ENCODE measurements at regions not wholly inside any gene's neighbourhood (a gene's known extent, or its start where the extent isn't known, plus 50 kb on each side); places are given as distances from the start of the nearest gene placed in this dataset.

DNA sequence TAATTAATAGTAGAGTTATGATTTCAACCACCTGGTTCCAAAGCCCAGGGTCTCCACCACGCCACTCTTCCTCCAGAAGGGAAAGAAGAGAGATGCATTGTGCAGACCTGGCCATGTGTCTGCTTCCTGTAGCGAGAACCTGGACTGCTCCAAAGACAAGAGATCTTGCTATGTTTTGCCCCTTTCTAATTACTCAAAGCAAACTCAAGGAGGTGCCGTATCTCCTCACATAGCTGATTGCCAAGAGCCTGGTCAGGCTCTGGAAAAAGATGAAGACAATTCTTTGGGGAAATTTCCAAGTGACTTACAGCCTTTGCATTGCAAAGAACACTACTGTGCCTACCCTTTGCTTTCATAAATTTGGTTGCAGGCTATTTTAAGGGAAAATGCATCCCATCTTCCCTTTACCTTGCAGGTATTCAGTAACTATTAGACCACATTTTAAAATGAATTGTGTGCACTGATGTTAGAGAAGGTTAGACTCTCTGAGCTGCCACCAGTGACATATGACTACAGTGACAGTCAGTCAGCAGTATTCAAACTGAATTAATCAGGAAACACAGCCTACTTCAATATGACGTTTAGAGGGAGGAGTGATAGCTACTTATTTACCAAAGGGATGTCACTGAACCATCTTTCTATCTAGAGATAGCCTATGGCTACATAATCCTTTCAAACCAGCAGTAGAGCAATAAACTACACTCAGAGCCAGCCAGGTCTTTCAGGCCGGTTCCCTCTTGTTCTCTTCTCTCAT is 842.1 kb upstream of the FANCL start:
- no peak for DNase-seq (ENCODE audit: low read depth in 3 of 3)

DNA sequence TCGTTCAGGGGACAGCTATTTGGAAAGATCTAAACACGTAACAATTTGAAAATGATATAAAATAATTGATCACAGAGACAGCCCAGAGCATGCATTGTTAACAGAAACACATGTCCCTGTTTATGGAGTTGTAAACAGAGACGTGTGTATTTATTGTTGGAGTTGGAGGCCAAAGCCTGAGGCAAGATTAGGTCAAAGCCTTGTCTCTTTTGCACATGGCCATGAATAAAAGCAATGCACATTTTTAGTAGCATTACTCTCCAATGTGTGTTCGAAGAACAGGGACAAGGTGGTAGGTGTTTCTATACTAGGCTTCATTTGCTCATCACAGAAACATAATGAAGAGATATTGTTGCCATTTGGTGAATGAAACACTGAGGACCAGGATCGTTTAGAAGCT is 841.5 kb upstream of the FANCL start:
- no peak for DNase-seq (ENCODE audit: low read depth in 3 of 3)

DNA sequence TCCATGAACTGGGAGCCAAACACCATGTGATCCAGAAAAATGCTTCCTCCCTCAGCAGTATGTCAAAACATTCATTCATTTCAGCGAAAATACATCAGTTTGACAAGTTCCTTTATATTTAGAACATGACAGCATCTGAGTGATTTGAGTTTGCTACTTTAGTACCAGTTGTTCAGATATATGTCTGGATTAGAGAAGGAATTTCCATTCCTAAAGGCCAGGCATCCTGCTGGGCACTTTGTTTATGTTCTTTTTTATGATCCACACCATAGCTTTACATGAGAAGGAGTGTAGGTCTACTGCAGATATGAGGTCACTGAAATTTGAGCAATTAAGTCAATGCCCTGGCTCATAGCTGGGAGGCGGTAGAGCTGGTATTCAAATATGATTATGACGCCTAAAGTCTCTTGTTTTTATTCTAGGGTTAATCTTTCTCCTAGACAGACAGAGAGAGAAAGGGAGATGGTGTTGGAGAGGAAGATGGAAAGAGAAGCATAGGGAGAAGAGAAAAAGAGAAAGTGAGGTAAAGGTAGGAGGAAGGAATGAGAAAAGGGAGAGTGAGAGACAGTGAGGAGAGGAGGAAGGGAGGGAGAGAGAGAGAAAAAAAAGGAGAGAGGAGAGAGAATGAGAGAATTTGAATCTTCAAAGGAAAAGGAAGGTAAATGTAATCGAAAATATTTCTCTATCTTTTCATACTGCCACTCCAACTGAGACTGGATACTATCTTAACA is 839.5 kb upstream of the FANCL start:
- no peak for DNase-seq (ENCODE audit: low read depth in 3 of 3)

DNA sequence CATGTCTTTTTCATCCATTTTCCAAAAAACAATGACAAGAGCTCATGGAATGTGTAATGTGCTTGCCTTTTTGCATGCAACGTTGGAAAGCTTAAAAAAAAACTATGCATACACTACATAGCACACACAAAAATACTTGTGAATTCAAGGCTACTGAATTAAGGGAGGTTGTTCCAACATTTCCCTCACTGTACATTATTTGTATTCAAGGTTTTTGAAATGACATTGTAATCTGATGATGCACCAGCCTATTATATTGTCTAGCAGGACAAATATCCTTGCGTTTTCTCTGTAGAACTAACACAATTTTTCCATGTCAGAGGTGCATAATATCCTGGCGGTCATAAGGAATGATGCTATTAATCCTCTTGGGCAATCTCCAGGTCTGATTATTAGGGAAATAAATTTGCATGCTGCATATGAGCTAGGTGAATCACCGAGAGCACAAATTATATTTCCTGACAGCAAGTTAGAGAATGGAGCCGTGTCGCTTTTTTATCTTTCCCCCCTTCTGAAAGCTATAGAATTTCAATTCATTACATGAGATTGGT is 836.9 kb upstream of the FANCL start:
- no peak for DNase-seq (ENCODE audit: low read depth in 3 of 3)

DNA sequence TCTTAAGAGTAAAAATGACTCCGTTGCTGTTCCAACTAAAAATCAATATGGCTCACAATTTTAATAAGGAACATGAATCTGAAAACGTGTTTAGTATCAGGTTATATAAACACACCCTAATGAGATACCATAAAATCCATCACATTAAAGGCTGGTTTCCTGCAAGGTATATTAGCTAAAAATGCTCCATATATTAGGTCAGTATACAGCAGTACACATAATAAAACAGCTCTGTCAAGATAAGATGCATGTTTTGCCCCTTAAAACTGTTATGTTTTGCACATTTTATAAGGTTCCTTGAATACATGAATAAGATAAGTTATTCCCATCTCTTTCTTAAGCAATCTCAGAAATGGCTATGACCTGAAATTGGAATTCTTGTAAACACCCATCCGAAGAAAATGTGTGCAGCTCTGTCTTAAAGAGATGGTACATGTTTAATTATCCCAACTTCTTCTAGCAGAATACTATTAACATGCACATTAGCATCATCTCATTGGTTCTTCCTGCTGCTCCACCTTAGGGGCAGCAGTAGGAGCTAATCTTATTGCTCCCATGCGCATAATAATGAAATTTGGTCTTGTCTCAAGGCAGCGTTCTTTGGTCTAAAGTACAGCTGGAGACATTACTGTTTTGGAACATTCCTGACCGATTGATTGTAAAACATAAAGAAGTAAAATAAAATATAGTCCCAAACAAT is 836.1 kb upstream of the FANCL start:
- DNase-seq (ENCODE audit: low read depth in 3 of 3), result no peak

DNA sequence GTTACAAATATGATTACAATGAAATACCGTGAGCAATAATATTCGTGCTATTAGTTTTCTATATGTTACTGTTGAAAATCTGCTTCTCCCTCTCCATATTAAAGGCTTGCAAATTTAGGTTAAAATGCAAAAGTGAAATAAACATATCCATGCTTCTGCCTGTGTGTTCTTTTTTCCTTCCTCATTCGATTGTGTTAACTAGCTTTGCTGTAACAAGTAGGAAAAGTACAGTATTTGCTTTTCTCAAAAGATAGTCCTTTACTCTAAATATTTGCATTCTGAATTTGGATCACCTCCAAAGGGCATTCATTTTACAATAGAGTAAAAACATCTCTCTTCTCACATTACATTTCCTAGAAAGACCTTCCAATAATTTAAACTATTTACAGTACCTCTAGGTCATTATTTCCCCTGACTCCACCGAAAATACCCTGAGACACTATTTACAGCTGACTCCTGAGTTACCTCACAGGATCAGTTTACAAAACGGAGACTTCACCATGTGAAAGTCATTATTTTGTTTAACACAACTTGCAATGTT is 835.0 kb upstream of the FANCL start:
- DNase-seq (ENCODE audit: low read depth in 3 of 3), result no peak

DNA sequence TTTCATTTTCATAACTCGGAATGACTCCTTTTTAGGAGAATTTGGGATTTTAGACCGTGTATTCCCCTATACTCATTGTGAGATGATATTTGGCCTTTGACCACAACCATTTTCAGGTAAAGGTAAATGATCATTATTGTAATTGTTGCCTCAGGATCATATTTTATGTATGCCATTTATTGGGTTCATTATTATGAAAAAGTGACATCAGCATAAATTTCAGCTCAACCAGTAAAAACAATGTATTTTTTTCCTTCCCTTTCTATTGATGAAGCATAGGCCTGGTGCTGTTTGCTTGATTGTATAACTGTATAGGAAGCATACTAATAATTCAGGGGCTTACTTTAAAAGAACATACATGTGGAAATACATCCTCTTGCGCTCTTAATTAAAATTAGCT is 832.9 kb upstream of the FANCL start:
- no peak for DNase-seq (ENCODE audit: low read depth in 3 of 3)

DNA sequence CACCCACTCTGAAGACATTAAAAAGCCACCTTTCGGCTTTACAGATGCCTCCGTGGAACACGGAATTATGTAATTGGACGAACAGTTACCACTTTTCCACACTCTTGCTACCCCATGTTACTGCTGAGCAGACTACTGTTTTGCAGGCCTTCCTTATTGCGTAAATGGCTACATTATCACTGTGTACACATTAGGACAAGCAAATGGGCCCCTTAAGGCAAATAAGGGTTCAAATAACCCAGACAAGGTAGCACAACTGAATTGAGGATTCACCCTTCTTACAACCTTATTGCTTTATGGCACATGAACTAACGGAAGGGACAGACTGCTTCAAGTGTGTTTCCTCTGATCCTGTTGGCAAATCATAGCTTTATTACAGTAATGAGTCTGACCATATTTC is 832.2 kb upstream of the FANCL start:
- DNase-seq (ENCODE audit: low read depth in 3 of 3), result no peak

DNA sequence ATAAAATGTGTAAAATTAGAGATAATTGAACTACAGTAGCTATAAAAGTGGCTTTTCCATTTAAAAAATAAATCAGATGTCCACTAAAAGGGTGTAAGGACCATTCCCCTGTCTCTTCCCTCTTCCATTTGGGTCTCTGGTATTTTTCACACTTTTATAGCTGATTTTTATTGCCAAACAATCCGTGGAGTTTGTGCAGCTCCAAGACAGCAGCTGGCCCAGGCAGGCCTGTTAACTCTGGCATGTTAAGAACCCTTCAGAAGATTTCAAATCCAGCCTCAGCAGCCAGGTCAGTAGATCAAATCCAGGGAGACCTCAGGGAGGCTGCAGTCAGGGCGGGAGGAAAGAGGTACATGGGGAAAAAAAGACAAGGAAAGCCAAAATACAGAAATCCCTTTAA is 827.1 kb upstream of the FANCL start:
- no peak for DNase-seq (ENCODE audit: low read depth in 3 of 3)

DNA sequence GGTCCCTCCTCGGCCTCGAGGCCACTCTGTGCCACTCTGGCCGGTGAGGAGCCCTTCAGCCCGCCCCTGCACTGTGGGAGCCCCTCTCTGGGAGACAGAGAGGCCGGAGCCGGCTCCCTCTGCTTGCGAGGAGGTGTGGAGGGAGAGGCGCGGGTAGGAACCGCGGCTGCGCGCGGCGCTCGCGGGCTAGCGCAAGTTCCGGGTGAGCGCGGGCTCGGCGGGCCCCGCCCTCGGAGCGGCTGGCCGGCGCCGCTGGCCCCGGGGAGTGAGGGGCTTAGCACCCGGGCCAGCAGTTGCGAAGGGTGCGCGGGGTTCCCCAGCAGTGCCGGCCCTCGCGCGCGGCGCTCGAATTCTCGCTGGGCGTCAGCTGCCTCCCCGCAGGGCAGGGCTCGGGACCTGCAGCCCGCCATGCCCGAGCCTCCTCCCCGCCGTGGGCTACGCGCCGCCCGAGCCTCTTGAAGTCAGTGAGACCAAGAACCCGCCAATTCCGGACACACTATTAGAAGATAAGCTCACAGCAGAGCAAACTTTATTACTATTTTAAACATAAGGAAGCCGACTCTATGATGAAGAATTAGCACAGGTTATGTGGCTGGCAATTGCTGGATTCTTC is 825.8 kb upstream of the FANCL start:
- no peak for DNase-seq (ENCODE audit: low read depth in 3 of 3)

DNA sequence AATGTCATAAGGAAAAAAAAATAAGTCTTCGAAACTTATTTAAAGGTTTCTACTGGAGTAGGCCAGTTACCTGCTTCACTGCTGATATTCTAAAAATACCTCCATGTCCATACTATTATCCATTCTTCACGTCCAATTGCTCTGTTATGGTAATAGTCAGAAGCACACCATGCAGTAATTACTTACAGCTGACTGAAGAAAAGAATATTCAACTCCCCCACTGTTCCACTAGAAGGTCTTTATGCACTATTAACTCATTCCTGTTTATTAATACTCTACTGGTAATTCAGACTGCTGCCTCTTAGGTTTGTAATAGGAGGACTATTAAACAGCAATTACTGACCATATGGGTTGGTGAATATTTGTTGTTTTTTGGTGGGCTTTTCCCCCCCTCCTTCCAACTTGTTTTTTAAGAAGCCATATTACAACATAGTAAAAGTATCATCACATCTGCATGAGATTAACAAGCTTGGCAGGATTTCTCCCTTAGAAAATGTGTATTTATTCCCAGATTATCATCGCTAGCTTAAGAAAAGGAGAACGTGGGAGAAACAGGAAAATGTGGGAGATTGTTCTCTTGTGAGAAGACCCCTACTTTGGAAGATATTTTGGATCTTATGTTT is 806.4 kb upstream of the FANCL start:
- no peak for DNase-seq (ENCODE audit: low read depth in 3 of 3)

DNA sequence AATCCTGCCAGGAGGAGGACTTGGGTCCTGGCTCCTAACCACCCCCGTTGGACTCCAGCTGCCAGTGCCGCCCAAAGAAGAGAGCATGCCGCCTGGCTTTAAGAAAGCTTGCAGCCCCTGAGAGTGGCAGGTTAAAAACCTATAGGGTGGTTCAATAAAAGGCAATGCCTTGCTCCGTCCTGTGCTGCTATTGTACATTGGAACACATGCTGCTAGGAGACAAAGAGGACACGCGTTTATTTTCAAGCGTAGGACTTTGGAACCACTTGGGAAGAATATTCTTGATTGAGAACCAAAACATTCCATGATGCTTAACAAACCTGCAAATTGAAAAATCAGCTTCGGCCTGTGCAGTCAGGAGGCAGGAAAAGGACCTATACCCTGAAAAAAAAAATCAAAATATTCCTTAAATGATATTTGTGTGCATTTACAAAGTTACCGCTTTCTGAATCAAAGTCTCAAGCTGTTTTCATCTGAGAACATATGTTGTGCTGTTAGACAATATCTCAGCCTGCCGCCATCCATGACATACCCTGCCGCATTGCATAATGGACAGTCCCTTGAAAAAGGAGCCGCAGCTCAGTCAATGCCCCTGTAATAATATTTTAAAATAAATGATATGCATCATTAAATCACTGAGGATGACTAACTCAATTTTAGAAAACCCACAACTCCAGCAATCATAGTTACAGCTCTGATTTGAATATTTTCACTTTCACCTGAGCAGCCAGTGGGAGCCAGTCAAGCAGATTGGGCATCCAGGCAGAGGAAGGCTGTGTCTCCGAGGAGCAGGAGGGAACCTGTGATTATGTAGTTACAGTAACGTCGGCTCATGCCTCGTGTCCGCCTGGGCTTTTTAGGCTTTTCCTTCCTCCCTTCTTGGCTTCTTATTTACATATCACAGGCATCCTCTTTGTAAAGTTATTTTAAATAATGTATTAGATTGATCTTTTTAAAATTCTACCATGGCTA is 805.6 kb upstream of the FANCL start:
- DNase-seq (ENCODE audit: low read depth in 3 of 3), result no peak

DNA sequence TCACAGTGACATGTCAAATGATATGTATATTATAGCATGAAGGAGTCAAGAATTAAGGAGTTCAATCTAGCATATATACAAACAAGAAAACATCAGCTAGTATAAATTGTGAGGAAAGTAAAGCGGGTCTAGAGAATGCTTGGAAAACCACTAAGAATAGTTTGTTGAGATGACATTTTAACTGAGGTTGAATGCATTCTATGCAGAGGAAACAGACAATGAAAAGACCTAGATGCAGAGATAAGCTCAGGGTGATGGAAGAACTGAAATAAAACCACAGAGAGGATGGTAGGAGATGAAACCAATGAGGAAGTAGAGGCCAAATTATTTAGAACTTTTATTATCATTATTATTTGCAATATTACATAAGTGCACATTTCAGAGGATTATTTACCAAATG is 803.6 kb upstream of the FANCL start:
- DNase-seq (ENCODE audit: low read depth in 3 of 3), result no peak

DNA sequence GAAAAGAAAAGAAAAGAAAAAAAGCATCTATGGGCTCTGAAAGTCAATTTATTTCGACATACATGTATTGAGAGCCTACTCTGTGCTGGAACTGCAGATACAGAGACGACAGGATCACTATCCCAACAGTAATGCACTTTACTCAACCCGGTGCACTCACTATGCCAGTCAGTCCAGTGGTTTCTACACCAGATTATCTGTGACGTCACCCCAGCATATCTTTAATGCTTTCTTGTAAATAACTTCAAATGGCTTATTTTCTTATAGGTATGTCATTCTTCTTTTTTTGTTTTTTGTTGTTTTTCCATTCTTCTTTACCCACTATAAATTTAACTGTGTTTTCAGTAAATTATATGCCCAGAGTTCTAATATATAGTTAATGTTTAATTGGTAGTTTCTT is 800.0 kb upstream of the FANCL start:
- no peak for DNase-seq (ENCODE audit: low read depth in 3 of 3)

DNA sequence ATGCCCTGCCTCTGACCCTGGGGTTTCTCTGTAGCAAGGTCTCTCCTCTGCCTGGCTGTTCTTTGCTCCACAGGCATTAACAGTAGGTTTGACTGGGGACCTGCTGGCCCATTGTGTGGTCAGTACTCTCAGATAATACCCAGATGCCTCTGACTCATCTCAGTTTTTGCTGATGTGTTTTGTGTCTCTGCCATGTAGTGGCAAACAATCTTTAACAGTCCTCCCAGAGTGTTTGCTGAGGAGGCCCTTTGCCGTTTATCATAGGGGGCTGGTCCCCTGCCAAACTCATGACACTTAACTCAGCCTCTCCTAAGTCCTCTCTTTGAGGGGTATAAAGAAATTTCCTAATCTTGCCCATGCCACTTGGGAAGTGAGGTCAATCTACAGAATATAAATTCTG is 793.7 kb upstream of the FANCL start:
- no peak for DNase-seq (ENCODE audit: low read depth in 3 of 3)

DNA sequence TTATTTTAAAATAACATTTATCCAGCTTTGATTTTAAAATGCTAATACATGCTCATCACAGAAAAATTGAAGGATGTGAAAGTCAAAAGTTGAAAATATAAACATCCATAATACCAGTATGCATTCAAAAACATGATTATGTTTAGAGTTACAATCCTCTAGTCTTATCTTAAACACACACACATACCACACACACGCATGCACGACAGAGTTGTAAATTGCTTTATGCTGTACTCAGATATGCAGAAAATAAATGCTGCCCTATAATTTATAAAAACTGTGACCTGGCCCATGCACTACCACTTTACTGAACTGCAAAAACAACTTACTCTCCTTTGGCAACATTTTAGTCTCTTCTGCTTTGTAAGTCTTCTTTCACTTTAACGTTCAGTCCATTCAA is 793.0 kb upstream of the FANCL start:
- no peak for DNase-seq (ENCODE audit: low read depth in 3 of 3)

DNA sequence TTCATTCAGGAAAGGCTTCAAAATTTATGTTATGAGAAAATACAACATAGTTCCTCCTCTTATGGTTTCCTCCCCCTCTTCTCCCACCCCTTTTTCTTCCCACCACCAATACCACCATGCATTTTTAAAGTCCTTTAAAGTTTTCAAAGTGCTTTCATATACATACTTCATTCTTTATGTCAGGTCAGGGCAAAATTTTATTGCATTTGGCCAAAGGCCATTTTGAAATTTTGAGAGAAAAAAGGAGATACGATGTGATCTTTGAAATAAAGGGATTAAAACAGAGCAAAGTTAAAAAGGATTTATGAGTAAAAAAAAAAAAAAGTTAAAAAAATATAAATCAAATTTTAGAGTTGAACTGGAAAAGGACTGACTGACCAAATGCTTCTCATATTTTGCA is 792.5 kb upstream of the FANCL start:
- no peak for DNase-seq (ENCODE audit: low read depth in 3 of 3)

DNA sequence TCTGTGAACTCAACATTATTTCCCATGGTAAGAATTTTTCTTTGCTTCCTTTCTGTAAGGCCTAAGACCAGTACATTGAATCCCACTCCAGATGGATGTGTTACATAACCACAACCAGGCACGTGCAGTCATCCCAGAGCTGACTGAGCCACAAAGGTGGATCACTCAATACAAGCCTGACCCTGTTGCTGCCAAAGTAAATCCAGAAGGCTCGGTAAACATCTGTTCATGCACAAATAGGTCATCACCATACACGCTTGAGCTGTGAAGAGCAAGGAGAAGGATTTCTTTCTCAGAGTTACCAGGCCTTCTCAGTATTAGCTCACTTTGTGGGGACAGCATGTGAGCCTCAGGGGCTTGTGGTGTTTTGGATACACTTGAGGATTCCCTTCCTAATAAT is 791.4 kb upstream of the FANCL start:
- no peak for DNase-seq (ENCODE audit: low read depth in 3 of 3)

DNA sequence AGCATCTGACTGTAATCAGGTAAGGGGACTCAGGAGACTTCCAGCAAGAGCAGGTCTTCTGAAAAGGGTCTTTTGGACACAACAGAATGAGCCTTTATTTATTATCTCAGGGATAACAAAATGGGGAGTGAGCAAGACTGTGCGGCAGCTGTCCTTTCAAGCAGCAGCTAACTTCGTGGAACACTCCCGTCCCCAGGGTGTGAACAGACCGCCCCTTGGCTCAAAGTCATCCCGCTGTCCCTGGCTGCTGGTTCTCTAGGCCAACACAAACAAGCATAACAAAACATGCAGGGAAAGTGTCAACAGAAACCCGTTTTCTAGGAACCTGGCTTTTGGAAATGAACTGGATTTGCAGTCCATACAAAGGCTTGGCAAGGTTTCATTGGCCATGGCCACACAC is 787.9 kb upstream of the FANCL start:
- no peak for DNase-seq (ENCODE audit: low read depth in 3 of 3)

DNA sequence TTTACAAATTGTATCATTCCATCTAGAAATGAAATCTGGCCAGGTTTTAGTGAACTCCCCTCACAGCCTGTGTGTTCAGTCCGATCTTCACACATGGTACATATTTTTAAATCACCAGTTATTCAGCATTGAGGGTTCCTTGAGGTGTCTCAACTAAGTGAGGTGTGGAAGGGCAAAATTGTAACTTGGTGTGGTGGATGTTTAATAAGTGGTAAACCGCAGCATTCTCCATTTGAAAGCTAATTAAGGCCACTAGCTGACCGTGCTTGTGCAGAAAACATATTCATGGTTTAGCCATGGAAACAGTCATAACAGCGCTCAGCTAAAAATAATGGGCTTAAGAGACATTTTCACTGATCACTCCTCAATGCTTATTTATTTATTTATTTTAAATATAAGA is 786.2 kb upstream of the FANCL start:
- no peak for DNase-seq (ENCODE audit: low read depth in 3 of 3)
